Upper lobe of left lung (tissue), 4 donors: ENCODE measurements at regions not wholly inside any gene's neighbourhood (a gene's known extent, or its start where the extent isn't known, plus 50 kb on each side); places are given as distances from the start of the nearest gene placed in this dataset.

Source experiments
- EP300 ChIP-seq, 4 donors: sonication (generic); formaldehyde crosslinking; IDR thresholded peaks; one replicate each; pipeline ENCODE4 v1.5.1; 2017; ENCODE audit warnings: antibody characterized with exemption in 4 of 4, control low read depth in 2 of 4
- POLR2A ChIP-seq, 4 donors: fragments of 450-650 bp; IDR thresholded peaks; one replicate each; pipeline ENCODE4 v1.5.1; 2016 to 2017; ENCODE audit warnings: antibody characterized with exemption in 4 of 4, mild to moderate bottlenecking in 2 of 4
- POLR2AphosphoS5 ChIP-seq, 2 donors: sonication (generic); formaldehyde crosslinking; IDR thresholded peaks; one replicate each; pipeline ENCODE4 v1.5.1; 2017; ENCODE audit warnings: antibody characterized with exemption in 2 of 2
- TF ChIP-seq, protein P1 (sequence below), 6 experiments: fragments of 450-650 bp in 4 of 6; fragments of 200-600 bp in 2 of 6; sonication (generic) in 2 of 6; IDR thresholded peaks; one replicate each; pipeline ENCODE4 v1.5.1; 2016 to 2019; ENCODE audit warnings: antibody characterized with exemption in 6 of 6

DNA sequence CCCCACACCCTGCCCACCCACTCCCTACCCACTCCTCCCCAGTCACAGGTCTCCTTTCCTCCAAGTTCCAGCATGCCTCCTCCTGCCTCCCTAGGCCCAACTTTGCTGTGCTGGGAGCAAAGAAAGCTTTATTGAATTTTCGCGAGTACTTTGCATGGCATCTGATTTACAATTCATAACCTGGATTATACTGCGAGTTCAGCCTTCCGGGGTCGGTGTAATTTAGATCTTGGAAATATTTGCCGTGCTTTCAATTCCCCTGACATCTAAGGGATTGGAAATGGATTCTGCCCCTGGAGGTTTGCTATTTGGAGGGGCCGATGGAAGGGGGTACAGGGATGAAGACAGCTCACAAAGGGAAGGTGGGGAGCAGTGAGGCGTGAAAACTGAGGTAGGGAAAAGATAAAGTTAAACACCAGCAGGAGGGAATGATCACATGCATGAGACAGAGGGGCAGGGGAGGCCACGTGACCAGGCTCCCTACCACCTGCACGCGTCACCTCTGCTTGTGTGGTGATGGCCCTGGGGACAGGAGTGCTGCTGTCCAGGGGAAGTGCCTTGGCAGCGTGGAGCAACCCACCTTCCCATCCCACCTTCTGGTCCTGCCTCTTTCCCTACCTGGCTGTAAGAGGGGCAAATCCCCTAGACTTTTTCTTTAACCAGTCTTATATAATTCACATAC, 132.3 kb upstream of the RPL38 start:
- TF ChIP-seq, protein P1, sequence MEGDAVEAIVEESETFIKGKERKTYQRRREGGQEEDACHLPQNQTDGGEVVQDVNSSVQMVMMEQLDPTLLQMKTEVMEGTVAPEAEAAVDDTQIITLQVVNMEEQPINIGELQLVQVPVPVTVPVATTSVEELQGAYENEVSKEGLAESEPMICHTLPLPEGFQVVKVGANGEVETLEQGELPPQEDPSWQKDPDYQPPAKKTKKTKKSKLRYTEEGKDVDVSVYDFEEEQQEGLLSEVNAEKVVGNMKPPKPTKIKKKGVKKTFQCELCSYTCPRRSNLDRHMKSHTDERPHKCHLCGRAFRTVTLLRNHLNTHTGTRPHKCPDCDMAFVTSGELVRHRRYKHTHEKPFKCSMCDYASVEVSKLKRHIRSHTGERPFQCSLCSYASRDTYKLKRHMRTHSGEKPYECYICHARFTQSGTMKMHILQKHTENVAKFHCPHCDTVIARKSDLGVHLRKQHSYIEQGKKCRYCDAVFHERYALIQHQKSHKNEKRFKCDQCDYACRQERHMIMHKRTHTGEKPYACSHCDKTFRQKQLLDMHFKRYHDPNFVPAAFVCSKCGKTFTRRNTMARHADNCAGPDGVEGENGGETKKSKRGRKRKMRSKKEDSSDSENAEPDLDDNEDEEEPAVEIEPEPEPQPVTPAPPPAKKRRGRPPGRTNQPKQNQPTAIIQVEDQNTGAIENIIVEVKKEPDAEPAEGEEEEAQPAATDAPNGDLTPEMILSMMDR (IDR thresholded peaks at IDR 0.05) = no peak
- TF ChIP-seq POLR2A (IDR thresholded peaks at IDR 0.05) (no peak), POLR2AphosphoS5 (IDR thresholded peaks at IDR 0.05) (no peak), EP300 (IDR thresholded peaks at IDR 0.05) (no peak)
